Transverse colon (tissue), 4 donors: ENCODE measurements at regions not wholly inside any gene's neighbourhood (a gene's known extent, or its start where the extent isn't known, plus 50 kb on each side); places are given as distances from the start of the nearest gene placed in this dataset.

Source experiments
- EP300 ChIP-seq: sonication (generic); formaldehyde crosslinking; IDR thresholded peaks from one replicate; pipeline ENCODE4 v1.6.1; 2017; ENCODE audit warnings: antibody characterized with exemption, low read depth
- POLR2A ChIP-seq: fragments of 450-650 bp; IDR thresholded peaks from one replicate; pipeline ENCODE4 v1.6.1; 2016; ENCODE audit warnings: antibody characterized with exemption, mild to moderate bottlenecking, moderate library complexity
- POLR2AphosphoS5 ChIP-seq, 3 donors: sonication (generic); formaldehyde crosslinking; IDR thresholded peaks; one replicate each; pipeline ENCODE4 v1.6.1; 2016; ENCODE audit warnings: antibody characterized with exemption in 3 of 3
- TF ChIP-seq, protein P1 (sequence below), 5 experiments: fragments of 200-600 bp in 3 of 5; fragments of 450-650 bp in 2 of 5; sonication (generic) in 3 of 5; IDR thresholded peaks; 1 replicate in 2 of 5; 2 replicates in 3 of 5; pipeline ENCODE4 v1.5.1; 2016 to 2017; ENCODE audit warnings: antibody characterized with exemption in 5 of 5, inconsistent platforms in 3 of 5, mild to moderate bottlenecking in 2 of 5, moderate library complexity in 1 of 5

DNA sequence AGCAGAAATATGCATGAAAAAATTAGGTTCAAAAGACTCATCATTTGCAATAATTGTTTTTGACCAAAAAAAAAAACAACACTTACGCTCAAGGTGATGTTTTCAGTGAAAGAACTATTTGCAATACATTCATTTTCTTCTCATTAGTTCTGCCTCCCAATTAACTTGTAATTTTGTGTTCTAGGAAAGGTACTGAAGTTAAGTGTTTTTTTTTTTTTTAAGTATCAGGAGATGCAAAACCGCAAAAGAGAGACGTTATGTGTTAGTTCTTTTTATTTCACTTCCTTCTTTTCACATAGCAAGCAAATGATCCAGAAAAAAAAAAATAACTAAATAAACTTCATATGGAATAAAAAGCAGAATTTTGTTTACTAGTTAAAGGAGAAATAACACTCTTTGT is 735.2 kb upstream of the GCFC2 start:
- TF ChIP-seq, protein P1, sequence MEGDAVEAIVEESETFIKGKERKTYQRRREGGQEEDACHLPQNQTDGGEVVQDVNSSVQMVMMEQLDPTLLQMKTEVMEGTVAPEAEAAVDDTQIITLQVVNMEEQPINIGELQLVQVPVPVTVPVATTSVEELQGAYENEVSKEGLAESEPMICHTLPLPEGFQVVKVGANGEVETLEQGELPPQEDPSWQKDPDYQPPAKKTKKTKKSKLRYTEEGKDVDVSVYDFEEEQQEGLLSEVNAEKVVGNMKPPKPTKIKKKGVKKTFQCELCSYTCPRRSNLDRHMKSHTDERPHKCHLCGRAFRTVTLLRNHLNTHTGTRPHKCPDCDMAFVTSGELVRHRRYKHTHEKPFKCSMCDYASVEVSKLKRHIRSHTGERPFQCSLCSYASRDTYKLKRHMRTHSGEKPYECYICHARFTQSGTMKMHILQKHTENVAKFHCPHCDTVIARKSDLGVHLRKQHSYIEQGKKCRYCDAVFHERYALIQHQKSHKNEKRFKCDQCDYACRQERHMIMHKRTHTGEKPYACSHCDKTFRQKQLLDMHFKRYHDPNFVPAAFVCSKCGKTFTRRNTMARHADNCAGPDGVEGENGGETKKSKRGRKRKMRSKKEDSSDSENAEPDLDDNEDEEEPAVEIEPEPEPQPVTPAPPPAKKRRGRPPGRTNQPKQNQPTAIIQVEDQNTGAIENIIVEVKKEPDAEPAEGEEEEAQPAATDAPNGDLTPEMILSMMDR (IDR thresholded peaks at IDR 0.05), result no peak
- TF ChIP-seq POLR2A (no peak), POLR2AphosphoS5 (IDR thresholded peaks at IDR 0.05) (no peak), EP300 (no peak)
